ENCODE measurements at regions not wholly inside any gene's neighbourhood (a gene's known extent, or its start where the extent isn't known, plus 50 kb on each side); places are given as distances from the start of the nearest gene placed in this dataset.

- Histone ChIP-seq H3K9ac (ENCODE audit: low read length) (no peak overlapping the region), H3F3A (ENCODE audit: insufficient read depth, low read length, poor library complexity, severe bottlenecking) (no peaks in the 10 kb centered on the region), H4K20me1 (ENCODE audit: insufficient read depth) (no peaks in the 10 kb centered on the region), H3K36me3 (ENCODE audit: insufficient read depth, low read length) (no peaks in the 10 kb centered on the region), H2AFZ (ENCODE audit: low read depth, low read length) (no peak overlapping the region), H3K27ac (ENCODE audit: low read length) (no peak overlapping the region), H3K27me3 (ENCODE audit: insufficient read depth, low read depth, low read length) (no peaks in the 10 kb centered on the region), H3K9me2 (ENCODE audit: insufficient read depth, low read length) (no peaks in the 10 kb centered on the region), H3K9me3 (ENCODE audit: low read length) (no peaks in the 10 kb centered on the region), H3K4me3 (ENCODE audit: low read length) (no peak overlapping the region), H3K4me2 (ENCODE audit: low read length) (no peak overlapping the region), H3K79me2 (replicated peaks; ENCODE audit: insufficient read depth, low read length) (no peaks in the 10 kb centered on the region)
- no peak for TF ChIP-seq TAF1 (IDR thresholded peaks at IDR 0.05; ENCODE audit: low read depth)
- TF ChIP-seq POLR2AphosphoS5 (IDR thresholded peaks at IDR 0.05) = no peak
- TF ChIP-seq CTCF (IDR thresholded peaks at IDR 0.05; ENCODE audit: poor library complexity, severe bottlenecking) = no peak
- no peak for TF ChIP-seq EZH2 (IDR thresholded peaks at IDR 0.05; ENCODE audit: borderline replicate concordance, insufficient read depth, low read length, poor library complexity, severe bottlenecking)
- TF ChIP-seq MXI1 (conservative IDR thresholded peaks at IDR 0.05; ENCODE audit: poor library complexity, severe bottlenecking) = no peak
- no peak for TF ChIP-seq RAD21 (conservative IDR thresholded peaks at IDR 0.05)
Measured at GRCh38 chr10:16352146-16352545, 84.7 kb upstream of the PTER start.

GRCh38 chr10:16360001-16360400, 76.8 kb upstream of the PTER start:
- no peak for TF ChIP-seq TAF1 (IDR thresholded peaks at IDR 0.05; ENCODE audit: low read depth)
- no peak for TF ChIP-seq EZH2 (IDR thresholded peaks at IDR 0.05; ENCODE audit: borderline replicate concordance, insufficient read depth, low read length, poor library complexity, severe bottlenecking)
- no peak for TF ChIP-seq REST (IDR thresholded peaks at IDR 0.05; ENCODE audit: borderline replicate concordance)
- TF ChIP-seq MXI1 (conservative IDR thresholded peaks at IDR 0.05; ENCODE audit: poor library complexity, severe bottlenecking) = no peak
- TF ChIP-seq EP300 (conservative IDR thresholded peaks at IDR 0.05; ENCODE audit: poor library complexity, severe bottlenecking) = no peak
- no peak for TF ChIP-seq SMC3 (conservative IDR thresholded peaks at IDR 0.05; ENCODE audit: poor library complexity)
- TF ChIP-seq CTCF (IDR thresholded peaks at IDR 0.05; ENCODE audit: poor library complexity, severe bottlenecking) = no peak
- TF ChIP-seq RAD21 (conservative IDR thresholded peaks at IDR 0.05) = no peak
- TF ChIP-seq POLR2AphosphoS5 (IDR thresholded peaks at IDR 0.05) = no peak

More at GRCh38 chr10:16360001-16360400, 76.8 kb upstream of the PTER start:
- Histone ChIP-seq H3K79me2 (replicated peaks; ENCODE audit: insufficient read depth, low read length) (no peaks in the 10 kb centered on the region), H4K20me1 (ENCODE audit: insufficient read depth) (no peaks in the 10 kb centered on the region), H3K9me3 (ENCODE audit: low read length) (no peaks in the 10 kb centered on the region), H3K9ac (ENCODE audit: low read length) (no peak overlapping the region), H3K4me2 (ENCODE audit: low read length) (no peak overlapping the region), H3F3A (ENCODE audit: insufficient read depth, low read length, poor library complexity, severe bottlenecking) (no peaks in the 10 kb centered on the region), H3K4me3 (ENCODE audit: low read length) (no peak overlapping the region), H3K27me3 (ENCODE audit: insufficient read depth, low read depth, low read length) (no peaks in the 10 kb centered on the region), H3K27ac (ENCODE audit: low read length) (no peak overlapping the region), H2AFZ (ENCODE audit: low read depth, low read length) (no peak overlapping the region), H3K36me3 (ENCODE audit: insufficient read depth, low read length) (no peaks in the 10 kb centered on the region), H3K9me2 (ENCODE audit: insufficient read depth, low read length) (no peaks in the 10 kb centered on the region)
